IMR-90 (cell line): ENCODE measurements at regions not wholly inside any gene's neighbourhood (a gene's known extent, or its start where the extent isn't known, plus 50 kb on each side); places are given as distances from the start of the nearest gene placed in this dataset.

Experiments
- ATAC-seq: fragments of 200-7000 bp; cut with Tn5 transposase; 2 replicates; pipeline ENCODE4 v1.9.1; 2020; ENCODE audit warnings: low read depth, mild to moderate bottlenecking, moderate library complexity
- BruUV-seq: library from RNA; stranded (reverse); fragments of 400-500 nt; replicated peaks from 2 replicates; lab custom pipeline; 2021; lab: Mats Ljungman, UMichigan
- CTCF ChIA-PET: fragments of 300-600 bp; formaldehyde crosslinking; extraction: SDS; loops from one replicate; lab custom pipeline; 2021; ENCODE audit warnings: antibody characterized with exemption; lab: Yijun Ruan, JAX
- POLR2A ChIA-PET: fragments of 300-600 bp; sonication (Branson Sonifier 250); formaldehyde crosslinking; loops from one replicate; lab custom pipeline; 2022; ENCODE audit warnings: antibody characterized with exemption; ENCODE audit not compliant: unreplicated experiment; lab: Charles Lee
- DNase-seq: peaks from one replicate; pipeline ENCODE4 v3.0.0; 2013
- H2AFZ ChIP-seq: replicated peaks from 2 replicates; pipeline ENCODE3; 2013; ENCODE audit warnings: low read length, mild to moderate bottlenecking; ENCODE audit not compliant: poor library complexity
- H2AK5ac ChIP-seq: 2 replicates; pipeline ENCODE4 v1.6.1; 2013; ENCODE audit warnings: low read depth, low read length, inconsistent platforms
- H2AK9ac ChIP-seq: replicated peaks from 2 replicates; pipeline ENCODE3; 2013; ENCODE audit warnings: mild to moderate bottlenecking, low read depth, low read length, moderate library complexity; ENCODE audit not compliant: poor library complexity
- H2BK120ac ChIP-seq: 2 replicates; pipeline ENCODE4 v1.6.1; 2013; ENCODE audit warnings: low read depth, low read length, inconsistent platforms
- H2BK15ac ChIP-seq: 3 replicates; pipeline ENCODE4 v1.6.1; 2013; ENCODE audit warnings: low read depth, low read length, inconsistent platforms
- H2BK20ac ChIP-seq: 2 replicates; pipeline ENCODE4 v1.6.1; 2013; ENCODE audit warnings: low read depth, mild to moderate bottlenecking, inconsistent platforms, low read length, moderate library complexity
- H2BK5ac ChIP-seq: 2 replicates; pipeline ENCODE4 v1.6.1; 2013; ENCODE audit warnings: mild to moderate bottlenecking, low read depth, low read length, inconsistent platforms; ENCODE audit not compliant: poor library complexity, severe bottlenecking
- H3K14ac ChIP-seq: replicated peaks from 2 replicates; pipeline ENCODE4 v1.6.1; 2013; ENCODE audit warnings: low read depth, low read length, inconsistent platforms
- H3K18ac ChIP-seq: 2 replicates; pipeline ENCODE4 v1.6.1; 2013; ENCODE audit warnings: low read depth, low read length, control low read depth
- H3K23ac ChIP-seq: 2 replicates; pipeline ENCODE4 v1.6.1; 2013; ENCODE audit warnings: low read depth, low read length, inconsistent platforms
- H3K27ac ChIP-seq: 2 replicates; pipeline ENCODE4 v1.5.1; 2013; ENCODE audit warnings: mild to moderate bottlenecking, control low read depth, low read length; ENCODE audit not compliant: insufficient read depth
- H3K27me3 ChIP-seq: 2 replicates; pipeline ENCODE4 v1.6.1; 2013; ENCODE audit warnings: low read length; ENCODE audit not compliant: control insufficient read depth, insufficient read depth
- H3K36me3 ChIP-seq: 2 replicates; pipeline ENCODE4 v1.6.1; 2013; ENCODE audit warnings: low read length, mixed read lengths; ENCODE audit not compliant: control insufficient read depth, insufficient read depth
- H3K4ac ChIP-seq: 2 replicates; pipeline ENCODE4 v1.6.1; 2013; ENCODE audit warnings: low read depth, low read length, inconsistent platforms
- H3K4me1 ChIP-seq: 2 replicates; pipeline ENCODE4 v1.6.1; 2013; ENCODE audit warnings: low read length, mixed read lengths; ENCODE audit not compliant: control insufficient read depth, insufficient read depth
- H3K4me2 ChIP-seq: 2 replicates; pipeline ENCODE4 v1.6.1; 2013; ENCODE audit warnings: low read depth, mild to moderate bottlenecking, control low read depth, low read length, moderate library complexity
- H3K4me3 ChIP-seq: 2 replicates; pipeline ENCODE4 v1.5.1; 2013; ENCODE audit warnings: low read depth, mild to moderate bottlenecking, control low read depth, low read length, moderate library complexity; ENCODE audit not compliant: insufficient read depth
- H3K56ac ChIP-seq: 2 replicates; pipeline ENCODE4 v1.6.1; 2013; ENCODE audit warnings: low read length, inconsistent platforms; ENCODE audit not compliant: insufficient read depth; ENCODE audit errors: extremely low read depth
- H3K79me1 ChIP-seq, 2 experiments: 2 replicates each; pipeline ENCODE4 v1.6.1; 2013; ENCODE audit warnings: low read length in 2 of 2, inconsistent platforms in 1 of 2, low read depth in 1 of 2
- H3K9ac ChIP-seq: 2 replicates; pipeline ENCODE4 v1.6.1; 2013; ENCODE audit warnings: low read depth, low read length, control low read depth
- H3K9me1 ChIP-seq: 2 replicates; pipeline ENCODE4 v1.6.1; 2013; ENCODE audit warnings: low read length, inconsistent platforms; ENCODE audit not compliant: insufficient read depth
- H3K9me3 ChIP-seq: 2 replicates; pipeline ENCODE4 v1.6.1; 2013; ENCODE audit warnings: low read length; ENCODE audit not compliant: control insufficient read depth, insufficient read depth
- H4K20me1 ChIP-seq: 2 replicates; pipeline ENCODE4 v1.6.1; 2013; ENCODE audit warnings: low read length, inconsistent platforms; ENCODE audit not compliant: insufficient read depth
- H4K5ac ChIP-seq: 2 replicates; pipeline ENCODE4 v1.6.1; 2013; ENCODE audit warnings: mild to moderate bottlenecking, low read depth, low read length, control low read depth
- H4K8ac ChIP-seq, 2 experiments: 2 replicates each; pipeline ENCODE4 v1.6.1; 2013; ENCODE audit warnings: low read depth in 2 of 2, low read length in 2 of 2, control low read depth in 1 of 2, inconsistent platforms in 1 of 2
- H4K91ac ChIP-seq: 2 replicates; pipeline ENCODE4 v1.6.1; 2013; ENCODE audit warnings: low read depth, low read length, inconsistent platforms; ENCODE audit not compliant: insufficient read depth
- BHLHE40 ChIP-seq: fragments of 150-350 bp; IDR thresholded peaks from 2 replicates; pipeline ENCODE4 v1.6.1; 2016; ENCODE audit warnings: mild to moderate bottlenecking, low read depth, low read length
- CEBPB ChIP-seq: IDR thresholded peaks from 2 replicates; pipeline ENCODE4 v1.6.1; 2012; ENCODE audit warnings: low read depth, low read length, improper control_type of control experiment
- CHD1 ChIP-seq: IDR thresholded peaks from 2 replicates; pipeline ENCODE4 v1.6.1; 2012; ENCODE audit warnings: low read depth, low read length, improper control_type of control experiment
- FOS ChIP-seq: fragments of 150-350 bp; IDR thresholded peaks from 2 replicates; pipeline ENCODE4 v1.6.1; 2016; ENCODE audit warnings: low read depth, low read length
- MAFK ChIP-seq: IDR thresholded peaks from 2 replicates; pipeline ENCODE4 v1.6.1; 2012; ENCODE audit warnings: low read depth, low read length, improper control_type of control experiment
- MAZ ChIP-seq: IDR thresholded peaks from 2 replicates; pipeline ENCODE4 v1.6.1; 2012; ENCODE audit warnings: low read depth, mild to moderate bottlenecking, low read length, improper control_type of control experiment, moderate library complexity, borderline replicate concordance
- MXI1 ChIP-seq: IDR thresholded peaks from 2 replicates; pipeline ENCODE4 v1.6.1; 2012; ENCODE audit warnings: low read depth, mild to moderate bottlenecking, low read length, moderate library complexity, borderline replicate concordance
- NFE2L2 ChIP-seq: fragments of 150-350 bp; IDR thresholded peaks from 2 replicates; pipeline ENCODE4 v1.6.1; 2016; ENCODE audit warnings: low read depth, mild to moderate bottlenecking, low read length
- POLR2A ChIP-seq: IDR thresholded peaks from 2 replicates; pipeline ENCODE4 v1.6.1; 2012; ENCODE audit warnings: mild to moderate bottlenecking, low read depth, low read length
- RAD21 ChIP-seq: IDR thresholded peaks from 2 replicates; pipeline ENCODE4 v1.6.1; 2012; ENCODE audit warnings: low read length, improper control_type of control experiment
- RCOR1 ChIP-seq: IDR thresholded peaks from 2 replicates; pipeline ENCODE4 v1.6.1; 2012; ENCODE audit warnings: mild to moderate bottlenecking, low read length, improper control_type of control experiment; ENCODE audit not compliant: insufficient replicate concordance
- RFX5 ChIP-seq: IDR thresholded peaks from 2 replicates; pipeline ENCODE4 v1.8.0; 2012; ENCODE audit warnings: low read depth, mild to moderate bottlenecking, low read length, moderate library complexity
- SMC3 ChIP-seq: fragments of 150-350 bp; IDR thresholded peaks from 2 replicates; pipeline ENCODE4 v1.6.1; 2016; ENCODE audit warnings: low read depth, mild to moderate bottlenecking, antibody characterized with exemption, low read length, moderate library complexity
- WGBS, 2 experiments: methylation state at CpG; one replicate each; pipeline versions ENCODE4 v1.1.5 to v1.1.7; 2013; ENCODE audit warnings: missing lambda C conversion rate in 2 of 2; ENCODE audit not compliant: insufficient read length in 1 of 2; ENCODE audit errors: extremely low coverage in 2 of 2; 5-methylcytosine and 5-hydroxymethylcytosine counted together
- dilution Hi-C: fragments of 300-500 bp; cut with HindIII; formaldehyde crosslinking; loops from one replicate; pipeline ENCODE4 v1.14.3; 2018; ENCODE audit warnings: low sequenced_read_pairs; ENCODE audit not compliant: unreplicated experiment
- in situ Hi-C: fragments of 300-500 bp; cut with MboI; formaldehyde crosslinking; loops from 3 replicates; pipeline ENCODE4 v1.14.3; 2019; ENCODE audit warnings: low sequenced_read_pairs, inconsistent platforms, mixed read lengths
- intact Hi-C: fragments of 100-400 bp; cut with micrococcal nuclease; formaldehyde crosslinking; loops from 2 replicates; pipeline ENCODE4 v1.10.0; 2022
- TF ChIP-seq, protein P1 (sequence below): conservative IDR thresholded peaks from 2 replicates; pipeline ENCODE4 v1.5.1; 2012; ENCODE audit warnings: mild to moderate bottlenecking, low read depth, low read length, improper control_type of control experiment
- TF ChIP-seq, protein P2 (sequence below): fragments of 150-350 bp; IDR thresholded peaks from 2 replicates; pipeline ENCODE4 v1.6.1; 2017; ENCODE audit warnings: mild to moderate bottlenecking, antibody characterized with exemption, low read length, low read depth
- TF ChIP-seq, protein P3 (sequence below): fragments of 150-350 bp; IDR thresholded peaks from 2 replicates; pipeline ENCODE4 v1.6.1; 2016; ENCODE audit warnings: low read depth, mild to moderate bottlenecking, low read length, moderate library complexity, borderline replicate concordance

DNA sequence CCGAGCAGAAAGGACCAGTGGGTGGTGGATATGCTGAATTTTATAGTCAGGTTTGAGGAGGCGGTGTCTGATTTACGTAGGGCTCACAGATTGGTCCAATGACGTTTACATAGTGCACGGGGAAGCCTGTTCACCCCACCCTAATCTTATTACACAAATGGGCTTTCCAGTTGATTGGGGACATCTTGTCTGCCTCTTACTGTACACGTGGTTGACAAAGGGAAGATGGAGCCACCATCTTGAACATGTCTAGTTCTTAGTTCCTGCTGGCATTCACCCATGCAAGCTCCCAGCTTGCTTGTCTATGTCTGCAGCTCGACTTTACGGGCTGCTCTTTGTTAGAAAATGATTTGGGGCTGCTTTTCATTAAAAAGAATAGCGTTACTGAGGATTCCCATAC lies 332.0 kb upstream of the SLCO3A1 start:
- ChIA-PET CTCF (interaction anchor here (0.6 kb wide), 1 partner anchor 10 kb away, joined by 3 read pairs; no protein-coding TSS in a partner anchor), POLR2A (no interaction called here)
- H3K23ac ChIP-seq = no peak overlapping the region
- ATAC-seq = no peak
- no peaks in the 10 kb centered on the region for H3K79me1 ChIP-seq
- dilution Hi-C loops = no loop called here
- H2AK9ac ChIP-seq = no peak overlapping the region
- H4K8ac ChIP-seq = peak overlapping the region in 1 of 2 experiments; percentile 44; a peak in 1 of 4 replicates
- H3K36me3 ChIP-seq = no peaks in the 10 kb centered on the region
- TF ChIP-seq MAZ = no peak
- TF ChIP-seq POLR2A = no peak
- TF ChIP-seq RCOR1 = no peak
- TF ChIP-seq BHLHE40 = no peak
- TF ChIP-seq, protein P1, sequence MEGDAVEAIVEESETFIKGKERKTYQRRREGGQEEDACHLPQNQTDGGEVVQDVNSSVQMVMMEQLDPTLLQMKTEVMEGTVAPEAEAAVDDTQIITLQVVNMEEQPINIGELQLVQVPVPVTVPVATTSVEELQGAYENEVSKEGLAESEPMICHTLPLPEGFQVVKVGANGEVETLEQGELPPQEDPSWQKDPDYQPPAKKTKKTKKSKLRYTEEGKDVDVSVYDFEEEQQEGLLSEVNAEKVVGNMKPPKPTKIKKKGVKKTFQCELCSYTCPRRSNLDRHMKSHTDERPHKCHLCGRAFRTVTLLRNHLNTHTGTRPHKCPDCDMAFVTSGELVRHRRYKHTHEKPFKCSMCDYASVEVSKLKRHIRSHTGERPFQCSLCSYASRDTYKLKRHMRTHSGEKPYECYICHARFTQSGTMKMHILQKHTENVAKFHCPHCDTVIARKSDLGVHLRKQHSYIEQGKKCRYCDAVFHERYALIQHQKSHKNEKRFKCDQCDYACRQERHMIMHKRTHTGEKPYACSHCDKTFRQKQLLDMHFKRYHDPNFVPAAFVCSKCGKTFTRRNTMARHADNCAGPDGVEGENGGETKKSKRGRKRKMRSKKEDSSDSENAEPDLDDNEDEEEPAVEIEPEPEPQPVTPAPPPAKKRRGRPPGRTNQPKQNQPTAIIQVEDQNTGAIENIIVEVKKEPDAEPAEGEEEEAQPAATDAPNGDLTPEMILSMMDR = no peak
- no peak for TF ChIP-seq SMC3
- TF ChIP-seq CEBPB = no peak
- TF ChIP-seq RAD21 = no peak
- TF ChIP-seq, protein P2, sequence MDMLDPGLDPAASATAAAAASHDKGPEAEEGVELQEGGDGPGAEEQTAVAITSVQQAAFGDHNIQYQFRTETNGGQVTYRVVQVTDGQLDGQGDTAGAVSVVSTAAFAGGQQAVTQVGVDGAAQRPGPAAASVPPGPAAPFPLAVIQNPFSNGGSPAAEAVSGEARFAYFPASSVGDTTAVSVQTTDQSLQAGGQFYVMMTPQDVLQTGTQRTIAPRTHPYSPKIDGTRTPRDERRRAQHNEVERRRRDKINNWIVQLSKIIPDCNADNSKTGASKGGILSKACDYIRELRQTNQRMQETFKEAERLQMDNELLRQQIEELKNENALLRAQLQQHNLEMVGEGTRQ = no peak
- TF ChIP-seq, protein P3, sequence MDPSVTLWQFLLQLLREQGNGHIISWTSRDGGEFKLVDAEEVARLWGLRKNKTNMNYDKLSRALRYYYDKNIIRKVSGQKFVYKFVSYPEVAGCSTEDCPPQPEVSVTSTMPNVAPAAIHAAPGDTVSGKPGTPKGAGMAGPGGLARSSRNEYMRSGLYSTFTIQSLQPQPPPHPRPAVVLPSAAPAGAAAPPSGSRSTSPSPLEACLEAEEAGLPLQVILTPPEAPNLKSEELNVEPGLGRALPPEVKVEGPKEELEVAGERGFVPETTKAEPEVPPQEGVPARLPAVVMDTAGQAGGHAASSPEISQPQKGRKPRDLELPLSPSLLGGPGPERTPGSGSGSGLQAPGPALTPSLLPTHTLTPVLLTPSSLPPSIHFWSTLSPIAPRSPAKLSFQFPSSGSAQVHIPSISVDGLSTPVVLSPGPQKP = no peak
- TF ChIP-seq NFE2L2 = no peak
- TF ChIP-seq MAFK = no peak
- TF ChIP-seq MXI1 = no peak
- no peak for TF ChIP-seq CHD1
- no peak for TF ChIP-seq RFX5
- no peak for TF ChIP-seq FOS
- H2AFZ ChIP-seq = no peak overlapping the region
- peaks cover 6% of the 10 kb centered on the region for H3K9me1 ChIP-seq
- WGBS, 2 experiments = no CpG with 5 or more reads among the region's 9 CpGs
- peak overlapping the region; percentile 63; the same call in 1 of the 2 replicates for H4K5ac ChIP-seq
- H3K4ac ChIP-seq = peak overlapping the region; percentile 65
- H3K27me3 ChIP-seq = no peaks in the 10 kb centered on the region
- H3K9ac ChIP-seq = no peak overlapping the region
- H2AK5ac ChIP-seq = peak overlapping the region; percentile 23; the same call in 1 of the 2 replicates
- peak overlapping the region; percentile 73; the same call in 1 of the 3 replicates for H2BK15ac ChIP-seq
- no peak overlapping the region for H3K56ac ChIP-seq
- H4K20me1 ChIP-seq = no peaks in the 10 kb centered on the region
- intact Hi-C loops = loop anchor here (1.0 to 5.0 kb wide), 2 partner anchors 464 to 561 kb away; no protein-coding TSS in a partner anchor
- H2BK20ac ChIP-seq = peak overlapping the region; percentile 66
- H3K14ac ChIP-seq = peak overlapping the region; percentile 20; the same call in 1 of the 2 replicates
- peak overlapping the region; percentile 70 for H2BK5ac ChIP-seq
- peak overlapping the region; percentile 72 for H4K91ac ChIP-seq
- H3K4me1 ChIP-seq = peaks cover 9% of the 10 kb centered on the region
- no peak overlapping the region for H3K4me3 ChIP-seq
- H3K9me3 ChIP-seq = no peaks in the 10 kb centered on the region
- H3K27ac ChIP-seq = no peak overlapping the region
- peak overlapping the region; percentile 12; the same call in 1 of the 2 replicates for H3K4me2 ChIP-seq
- in situ Hi-C loops = no loop called here
- DNase-seq = no peak
- BruUV-seq = no TSS peak
- peak overlapping the region; percentile 85 for H2BK120ac ChIP-seq
- peak overlapping the region; percentile 79 for H3K18ac ChIP-seq
